PC-3 (cell line): ENCODE measurements at regions not wholly inside any gene's neighbourhood (a gene's known extent, or its start where the extent isn't known, plus 50 kb on each side); places are given as distances from the start of the nearest gene placed in this dataset.

Source experiments
- EZH2 ChIP-seq: fragments of 300-600 bp; sonication (generic); IDR thresholded peaks from one replicate; pipeline ENCODE4 v1.6.1; 2017; ENCODE audit warnings: antibody characterized with exemption, mild to moderate bottlenecking, low read length; ENCODE audit not compliant: unreplicated experiment
- EZH2phosphoT487 ChIP-seq: fragments of 300-600 bp; sonication (generic); IDR thresholded peaks from 2 replicates; pipeline ENCODE4 v1.6.1; 2018; ENCODE audit warnings: mild to moderate bottlenecking, antibody characterized with exemption, low read length, borderline replicate concordance
- TF ChIP-seq, protein P1 (sequence below): fragments of 300-600 bp; sonication (generic); conservative IDR thresholded peaks from 2 replicates; pipeline ENCODE4 v1.5.1; 2017; ENCODE audit warnings: antibody characterized with exemption, low read depth, mild to moderate bottlenecking, low read length

DNA sequence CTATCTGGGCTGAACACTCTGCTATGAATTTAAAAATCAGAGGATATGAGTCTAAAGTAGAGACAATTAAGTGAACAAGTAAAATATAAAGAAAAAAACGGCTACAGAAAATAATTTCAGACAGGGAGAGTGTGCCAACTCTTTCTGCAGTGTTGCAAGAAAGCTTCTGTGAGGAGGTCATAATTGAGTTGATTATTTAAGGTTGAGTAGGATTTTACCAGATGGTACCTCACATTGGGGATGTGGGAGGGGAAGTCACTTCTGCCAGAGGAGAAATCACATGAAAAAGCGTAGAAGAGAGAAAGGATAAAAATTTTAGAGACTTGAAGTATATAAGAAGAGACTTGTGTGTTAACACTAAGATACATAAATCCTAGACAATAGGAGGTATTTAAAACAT is 238.0 kb upstream of the NCAM2 start:
- TF ChIP-seq, protein P1, sequence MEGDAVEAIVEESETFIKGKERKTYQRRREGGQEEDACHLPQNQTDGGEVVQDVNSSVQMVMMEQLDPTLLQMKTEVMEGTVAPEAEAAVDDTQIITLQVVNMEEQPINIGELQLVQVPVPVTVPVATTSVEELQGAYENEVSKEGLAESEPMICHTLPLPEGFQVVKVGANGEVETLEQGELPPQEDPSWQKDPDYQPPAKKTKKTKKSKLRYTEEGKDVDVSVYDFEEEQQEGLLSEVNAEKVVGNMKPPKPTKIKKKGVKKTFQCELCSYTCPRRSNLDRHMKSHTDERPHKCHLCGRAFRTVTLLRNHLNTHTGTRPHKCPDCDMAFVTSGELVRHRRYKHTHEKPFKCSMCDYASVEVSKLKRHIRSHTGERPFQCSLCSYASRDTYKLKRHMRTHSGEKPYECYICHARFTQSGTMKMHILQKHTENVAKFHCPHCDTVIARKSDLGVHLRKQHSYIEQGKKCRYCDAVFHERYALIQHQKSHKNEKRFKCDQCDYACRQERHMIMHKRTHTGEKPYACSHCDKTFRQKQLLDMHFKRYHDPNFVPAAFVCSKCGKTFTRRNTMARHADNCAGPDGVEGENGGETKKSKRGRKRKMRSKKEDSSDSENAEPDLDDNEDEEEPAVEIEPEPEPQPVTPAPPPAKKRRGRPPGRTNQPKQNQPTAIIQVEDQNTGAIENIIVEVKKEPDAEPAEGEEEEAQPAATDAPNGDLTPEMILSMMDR, result no peak
- TF ChIP-seq EZH2phosphoT487 (no peak), EZH2 (no peak)
